NCI-H69 (cell line): ENCODE measurements at regions not wholly inside any gene's neighbourhood (a gene's known extent, or its start where the extent isn't known, plus 50 kb on each side); places are given as distances from the start of the nearest gene placed in this dataset.

ENCODE experiments used
- DNase-seq: peaks from one replicate; lab custom pipeline; 2025; lab: John Stamatoyannopoulos, UW

DNA sequence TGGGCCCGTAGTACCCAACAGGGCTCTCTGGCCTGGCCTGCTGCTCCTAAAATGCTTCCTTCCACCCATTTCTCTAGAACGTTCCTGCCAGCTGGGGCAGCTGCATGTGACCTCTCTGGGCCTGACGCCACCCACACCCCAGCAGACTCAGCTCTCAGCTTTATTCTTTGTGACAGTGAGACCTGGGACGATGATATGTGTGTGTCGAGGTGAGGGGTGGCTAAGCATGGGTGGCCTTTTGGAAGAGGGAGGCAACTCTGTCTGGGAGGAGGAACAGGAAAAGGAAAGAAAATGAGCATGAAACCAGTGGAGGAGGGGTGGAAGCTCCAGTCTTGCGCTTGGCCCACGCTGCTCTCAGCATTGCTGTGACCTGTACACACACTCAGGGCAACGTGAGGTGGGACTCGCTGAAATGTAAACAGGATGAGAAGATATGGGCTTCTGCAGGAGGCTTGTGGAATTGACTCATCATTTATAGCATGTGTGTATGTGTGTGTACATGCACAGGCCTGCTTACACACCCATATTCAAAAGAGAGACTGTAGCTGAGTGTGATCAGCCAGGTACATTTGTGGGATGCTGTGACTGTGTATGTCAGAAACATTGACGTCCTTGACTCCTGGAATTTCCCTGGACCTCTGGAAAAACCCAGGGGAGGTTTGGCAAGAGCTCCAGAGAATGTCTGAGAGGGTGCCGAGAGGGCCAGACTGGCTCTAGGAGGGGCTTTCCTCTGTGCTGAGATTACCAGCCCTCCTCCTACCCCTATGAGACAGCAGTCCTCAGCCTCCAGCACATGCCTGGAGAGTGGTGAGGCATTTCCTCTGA lies 137.9 kb downstream of the PJA1 start:
- DNase-seq, result no peak

DNA sequence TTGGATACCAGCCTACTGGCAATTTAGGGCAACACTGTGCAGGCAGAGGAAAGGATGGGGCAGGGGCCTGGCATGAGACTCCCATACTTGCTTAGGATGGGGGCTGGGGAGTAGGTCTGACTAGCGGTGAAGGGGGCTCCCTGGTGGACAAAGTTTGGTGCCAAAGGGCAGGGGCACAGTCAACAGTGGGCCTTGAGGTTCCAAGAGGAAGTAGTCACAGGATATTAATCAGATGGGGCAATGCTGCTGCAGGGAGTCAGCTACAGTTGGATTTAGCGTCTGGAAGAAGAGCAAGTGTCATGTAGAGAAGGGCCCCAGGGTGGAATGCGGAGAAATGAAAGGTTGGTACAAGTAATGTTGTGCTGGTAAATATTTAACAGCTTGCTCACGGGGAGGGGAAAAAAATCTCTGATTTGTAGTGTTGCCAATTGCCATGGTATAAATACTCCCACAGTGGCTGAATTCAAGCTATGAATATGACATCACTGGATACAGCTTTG lies 139.4 kb downstream of the PJA1 start:
- DNase-seq, result no peak

DNA sequence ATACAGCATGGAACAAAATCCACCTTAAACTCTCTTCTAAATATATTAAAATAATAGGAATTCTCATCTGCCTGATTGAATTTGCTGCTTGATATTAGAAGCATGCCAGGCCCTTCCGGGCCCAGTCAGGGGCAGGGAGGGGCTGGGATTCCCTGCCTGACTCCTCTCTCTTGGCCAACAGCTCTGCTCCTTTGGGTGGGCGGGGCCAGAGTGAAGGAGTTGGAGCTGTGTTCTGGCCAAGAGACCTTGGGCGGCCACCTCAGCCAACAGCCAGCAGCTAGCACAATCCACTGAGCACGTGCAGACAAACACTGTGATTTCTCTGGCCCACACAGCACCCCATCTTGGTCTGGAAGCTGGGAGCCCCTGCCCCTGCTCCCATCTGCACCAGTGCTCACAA lies 140.3 kb downstream of the PJA1 start:
- DNase-seq, result no peak

DNA sequence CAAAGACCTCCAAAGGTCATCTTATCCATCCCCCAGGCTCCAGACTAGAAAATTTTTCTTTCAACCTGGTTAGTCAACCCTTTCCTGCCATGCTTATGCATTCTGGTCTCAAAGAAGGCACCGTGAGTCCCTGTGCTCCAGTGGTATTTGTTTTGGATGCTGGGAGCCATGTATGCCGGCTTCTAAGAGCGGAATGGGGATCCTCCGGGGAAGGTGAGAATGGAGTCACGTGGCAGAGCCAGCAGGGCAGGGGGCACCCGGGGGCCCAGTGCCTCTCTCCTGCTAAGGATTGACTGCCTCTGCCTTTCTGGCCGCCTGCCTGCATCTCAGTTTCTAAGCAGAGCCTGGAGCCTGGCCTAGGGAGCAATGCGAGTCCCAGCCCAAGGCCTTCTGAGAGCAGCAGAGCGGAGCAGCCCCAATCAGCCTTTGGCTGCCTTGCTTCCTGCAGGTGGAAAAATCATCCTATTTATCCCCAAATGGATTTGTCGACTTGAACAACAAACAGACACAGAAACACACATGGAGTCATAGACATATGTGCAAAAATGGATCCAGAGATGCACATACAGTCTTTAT lies 141.0 kb downstream of the PJA1 start:
- DNase-seq, result no peak

DNA sequence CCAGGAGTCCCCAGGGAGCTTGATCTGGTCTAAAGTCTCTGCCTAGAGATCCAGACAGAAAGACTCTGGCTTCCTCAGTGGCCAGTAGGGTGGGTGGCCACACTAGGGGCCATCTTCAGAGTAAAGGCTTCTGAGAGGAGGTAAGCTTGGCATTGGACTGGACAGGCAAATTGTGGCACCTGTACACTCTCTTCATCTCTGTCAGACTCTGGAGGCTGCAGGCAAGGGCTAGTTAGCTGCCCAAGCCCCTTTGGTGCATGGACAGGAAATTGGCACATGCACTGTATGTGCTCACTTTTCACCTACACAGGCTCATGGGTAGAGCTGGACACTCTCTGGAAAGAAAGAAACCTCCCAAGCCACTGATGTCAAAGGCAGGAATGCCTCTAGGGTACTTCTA lies 142.8 kb downstream of the PJA1 start:
- no peak for DNase-seq

DNA sequence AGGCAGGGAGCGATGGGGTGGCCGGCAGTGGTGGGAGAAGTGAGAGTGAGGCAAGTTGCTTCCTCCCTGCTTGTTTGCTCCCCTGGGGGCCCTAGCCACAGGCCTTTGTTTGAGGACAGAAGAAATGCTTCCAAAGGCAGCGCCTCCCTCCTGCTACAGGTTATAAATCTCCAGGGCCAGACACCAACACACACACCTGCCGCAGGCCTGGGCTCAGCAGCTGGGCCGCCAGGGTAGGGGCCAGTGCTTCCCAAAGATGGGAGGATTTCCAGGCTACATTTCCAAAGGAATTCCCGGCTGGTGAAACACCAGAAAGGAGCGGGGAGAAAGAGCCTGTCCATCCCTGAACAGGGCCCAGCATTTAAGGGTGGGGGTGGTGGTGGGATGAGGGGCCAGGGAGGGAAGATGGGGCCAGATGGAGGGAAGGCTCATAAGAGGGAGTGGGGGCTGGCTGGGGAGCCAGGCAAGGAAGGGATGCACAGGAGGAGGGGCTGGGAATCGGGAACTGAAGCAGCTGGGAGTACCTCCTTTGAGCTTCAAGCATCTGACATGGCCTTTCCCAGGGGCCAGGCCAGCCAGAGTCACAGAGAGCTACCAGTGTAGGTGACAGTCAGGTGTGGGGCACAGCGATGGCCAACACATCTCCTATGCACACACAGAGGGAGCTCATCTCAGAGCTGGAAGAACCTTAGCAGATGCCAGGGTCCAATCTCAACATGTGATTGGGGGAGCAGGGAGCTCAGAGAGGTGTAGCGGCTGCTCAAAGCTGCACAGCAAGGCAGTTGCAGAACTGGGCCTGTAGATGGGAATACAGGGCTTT lies 143.9 kb downstream of the PJA1 start:
- peak; percentile 87 for DNase-seq

DNA sequence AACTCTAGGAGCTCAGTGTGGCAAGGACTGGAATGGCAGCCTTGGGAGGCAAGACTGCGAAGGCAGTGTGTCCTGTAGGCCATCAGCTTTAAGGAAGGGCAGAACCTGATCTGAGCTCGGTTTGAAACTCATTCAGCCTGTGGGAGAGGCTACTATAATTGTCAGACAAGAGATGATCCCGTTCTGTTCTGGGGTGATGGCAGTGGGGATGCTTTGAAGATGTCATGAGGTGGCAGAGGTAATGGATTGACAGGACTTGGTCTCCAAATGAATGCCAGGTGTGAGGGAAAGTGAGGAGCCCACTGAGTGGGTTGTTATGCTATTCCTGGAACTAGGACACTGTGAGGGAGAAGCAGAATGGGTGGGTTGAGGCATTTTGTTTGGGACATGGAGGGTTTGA lies 144.9 kb downstream of the PJA1 start:
- no peak for DNase-seq

DNA sequence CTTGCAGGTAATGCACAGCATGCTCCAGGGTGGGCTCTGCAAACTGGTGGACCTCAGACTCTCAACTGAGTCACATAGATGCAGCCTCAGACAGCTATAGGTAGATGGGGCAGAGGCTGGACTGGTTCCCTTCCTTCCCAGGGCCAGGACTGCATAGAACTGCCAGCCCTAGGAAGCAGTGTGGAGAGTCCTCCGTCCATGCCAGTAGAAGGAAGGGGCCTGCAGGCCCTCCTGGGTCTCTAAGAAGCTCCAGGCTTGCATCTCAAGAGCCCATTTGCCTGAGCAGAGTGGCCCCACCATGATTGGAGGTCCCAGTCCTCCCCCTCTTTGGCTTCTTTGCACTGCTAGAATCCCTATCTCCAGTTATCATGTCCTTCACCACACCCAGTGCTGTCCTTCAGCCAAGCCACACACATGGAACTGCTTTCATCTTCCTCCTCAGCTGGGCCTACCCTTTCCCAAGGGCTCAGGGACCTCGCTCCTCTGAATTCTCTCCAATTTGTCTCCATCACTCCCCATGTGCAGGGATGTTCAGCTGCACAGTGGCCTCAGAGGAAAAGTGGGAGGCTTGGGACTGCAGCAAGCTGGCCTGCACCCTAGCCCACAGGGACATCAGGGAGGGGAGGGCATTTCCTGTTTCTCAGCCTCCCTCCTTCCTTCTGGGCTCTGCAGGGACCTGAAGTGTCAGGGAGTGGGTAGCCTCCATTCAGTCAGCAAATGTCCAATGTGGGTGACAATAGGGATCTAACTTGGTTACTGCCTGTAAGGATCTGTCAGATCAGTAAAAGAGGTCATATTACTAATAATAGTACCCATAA lies 146.0 kb downstream of the PJA1 start:
- no peak for DNase-seq

DNA sequence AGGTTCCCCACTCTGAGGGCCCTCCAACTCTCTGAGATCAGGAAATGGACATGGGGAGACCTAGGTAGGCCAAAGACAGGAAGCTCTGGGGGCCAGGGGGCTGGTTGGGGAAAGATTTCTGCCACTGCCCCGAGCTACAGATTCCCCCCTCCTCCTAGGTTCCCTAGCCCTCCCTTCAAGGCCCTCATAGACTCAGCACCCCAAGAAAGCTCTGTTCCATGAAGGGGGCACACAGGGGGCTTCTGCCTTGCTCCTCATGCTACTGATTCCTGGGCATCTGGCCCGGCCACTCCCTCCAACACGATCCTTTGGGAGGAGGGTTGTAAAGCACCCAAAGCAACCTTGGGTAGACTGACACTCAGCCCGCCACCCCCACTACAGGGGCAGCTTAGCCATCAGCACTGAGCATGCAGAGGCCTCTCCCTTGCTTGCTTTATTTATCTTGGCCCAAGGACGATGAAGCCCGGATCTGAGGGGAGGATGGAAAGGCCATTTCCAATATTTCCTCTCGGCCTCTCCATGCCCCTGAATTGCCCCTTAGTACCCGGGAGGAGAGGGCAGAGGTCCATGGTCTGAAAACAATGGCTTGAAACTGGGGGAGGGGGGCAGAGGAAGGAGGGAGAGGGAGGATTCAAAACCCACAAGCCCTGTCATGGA lies 146.7 kb downstream of the PJA1 start:
- no peak for DNase-seq

DNA sequence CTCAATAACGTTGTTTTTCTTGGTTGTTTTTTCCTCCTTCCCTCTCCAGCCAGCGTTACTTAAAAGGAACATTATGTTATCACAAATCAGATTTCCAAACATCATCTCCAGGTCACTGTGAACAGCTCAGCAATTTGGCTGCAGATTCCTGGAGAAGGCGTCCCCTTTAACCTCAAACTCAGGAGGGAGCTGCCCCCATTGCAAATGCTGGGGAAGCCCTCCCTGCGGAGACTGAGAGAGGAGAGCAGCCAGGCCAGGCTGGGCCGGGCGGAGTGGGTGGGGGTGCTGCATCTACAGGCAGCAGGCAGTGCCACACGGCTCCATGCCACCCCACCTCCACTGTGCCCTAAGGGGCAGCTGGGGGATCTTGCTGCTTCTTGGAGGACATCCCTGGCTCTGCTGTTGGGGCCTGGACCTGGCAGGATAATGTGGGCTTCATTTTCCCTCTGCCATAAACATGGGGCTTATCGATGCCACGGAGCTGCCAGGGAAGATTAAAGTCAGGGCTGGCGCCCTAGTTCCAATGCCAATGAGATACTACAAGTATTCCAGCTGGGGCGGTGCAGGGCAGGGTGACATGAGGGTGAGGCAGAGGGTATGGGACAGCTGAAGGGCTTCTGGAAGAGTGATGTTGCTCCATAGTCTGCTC lies 148.8 kb downstream of the PJA1 start:
- no peak for DNase-seq

DNA sequence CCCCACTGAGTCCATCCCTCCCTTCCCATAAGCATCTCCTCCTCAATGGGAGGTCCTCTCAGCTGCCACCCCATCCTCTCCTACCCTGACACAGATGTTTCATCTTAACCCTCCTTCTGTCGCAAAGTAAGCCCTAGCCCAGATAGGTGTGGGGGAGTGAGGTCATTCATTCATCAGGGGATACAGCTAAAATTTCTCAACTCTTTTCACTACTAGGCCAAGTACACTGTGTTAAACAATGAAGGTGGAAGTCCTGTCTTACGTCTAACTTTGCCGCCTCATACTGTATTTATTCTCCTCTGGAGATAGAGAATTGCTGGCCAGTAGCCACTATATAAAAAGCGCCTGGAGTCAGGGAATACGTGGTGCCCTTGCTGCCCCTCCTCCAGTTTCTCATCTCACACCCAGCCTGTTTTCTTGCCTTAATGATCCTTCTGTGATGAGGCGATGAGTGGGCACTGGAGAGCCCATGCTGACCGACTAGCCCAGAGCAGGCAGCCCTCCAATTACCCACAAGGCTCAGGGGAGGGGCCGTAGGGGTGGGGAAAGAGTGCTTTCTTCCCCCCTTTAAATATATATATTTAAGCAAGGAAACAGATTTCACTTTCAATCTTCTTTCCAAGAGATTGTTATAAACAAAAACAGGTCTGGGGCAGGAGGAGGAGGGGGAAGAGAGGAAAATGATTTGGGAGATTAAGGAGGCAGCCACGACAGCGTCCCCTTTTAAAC lies 149.5 kb downstream of the PJA1 start:
- DNase-seq, result no peak

DNA sequence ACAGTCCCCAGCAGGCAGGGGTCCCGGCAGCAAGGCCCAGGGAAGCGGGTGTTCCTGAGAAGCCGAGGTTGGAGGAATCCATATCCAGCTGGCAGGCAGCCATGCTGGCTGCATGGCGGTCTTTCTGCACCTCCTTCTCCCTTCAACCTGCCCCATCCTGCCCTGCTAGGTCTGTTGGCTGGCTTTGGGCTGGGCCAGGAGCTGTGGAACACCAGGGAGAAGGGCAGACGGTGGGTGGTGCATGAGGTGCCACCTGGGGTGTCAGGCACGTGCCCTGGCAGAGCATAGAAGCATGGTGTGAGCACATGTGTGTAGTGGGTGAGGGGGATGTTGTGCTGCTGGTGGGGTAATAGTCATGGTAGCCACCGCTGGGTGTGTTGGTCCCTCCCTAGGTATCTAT lies 150.1 kb downstream of the PJA1 start:
- no peak for DNase-seq

DNA sequence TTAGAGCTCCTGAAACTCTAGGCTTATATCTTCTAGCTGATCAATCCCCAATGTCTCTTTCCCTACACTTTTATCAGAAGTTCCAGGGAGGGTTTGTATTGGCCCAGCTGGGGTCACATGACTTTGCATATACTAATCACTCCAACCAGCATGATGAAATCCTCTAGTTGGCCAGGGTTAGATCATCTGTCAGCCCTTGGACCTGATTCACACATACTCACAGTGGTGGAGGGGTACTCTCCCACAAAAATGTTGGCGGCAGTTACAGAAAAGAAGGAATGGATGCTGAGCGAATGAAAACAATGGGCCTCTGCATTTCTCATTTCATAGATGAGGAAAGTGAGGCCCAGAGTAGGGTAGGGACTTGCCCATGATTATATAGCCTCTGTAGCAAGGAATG lies 151.1 kb downstream of the PJA1 start:
- no peak for DNase-seq

DNA sequence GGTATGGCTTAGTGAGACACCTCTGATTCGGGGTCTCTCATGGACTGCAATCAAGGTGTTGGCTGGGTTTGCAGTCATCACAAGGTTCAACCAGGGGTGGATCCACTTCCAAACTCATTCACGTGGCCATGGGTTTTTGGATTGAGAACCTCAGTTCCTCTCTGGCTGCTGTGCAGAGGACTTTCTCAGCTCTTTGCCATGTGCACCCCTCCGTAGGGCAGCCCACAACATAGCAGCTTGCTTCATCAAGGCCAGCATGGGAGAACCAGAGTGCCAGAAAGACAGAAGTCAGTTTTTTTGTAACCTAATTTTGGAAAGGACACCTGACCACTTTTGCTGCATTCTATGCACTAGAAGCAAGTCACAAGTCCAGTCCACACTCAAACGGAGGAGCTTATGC lies 154.9 kb downstream of the PJA1 start:
- DNase-seq, result no peak

DNA sequence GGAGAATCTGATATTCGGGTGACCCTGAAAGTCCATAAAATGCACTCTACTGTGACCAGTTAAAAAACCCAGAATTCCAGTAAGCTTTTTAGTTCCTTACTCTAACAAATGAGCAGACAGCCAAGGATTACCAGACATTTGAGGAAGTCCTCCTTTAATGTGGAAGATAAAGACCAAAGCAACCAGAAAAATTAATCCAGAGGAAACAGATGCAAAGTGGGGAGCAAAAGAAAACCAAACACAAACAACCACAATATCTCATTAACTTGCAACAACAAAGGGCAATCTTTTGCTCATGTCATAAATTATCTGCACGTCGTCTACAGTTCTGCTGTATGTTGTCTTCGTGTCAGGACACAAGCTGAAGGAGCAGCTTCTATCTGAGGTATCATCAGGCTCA lies 164.4 kb downstream of the PJA1 start:
- no peak for DNase-seq

DNA sequence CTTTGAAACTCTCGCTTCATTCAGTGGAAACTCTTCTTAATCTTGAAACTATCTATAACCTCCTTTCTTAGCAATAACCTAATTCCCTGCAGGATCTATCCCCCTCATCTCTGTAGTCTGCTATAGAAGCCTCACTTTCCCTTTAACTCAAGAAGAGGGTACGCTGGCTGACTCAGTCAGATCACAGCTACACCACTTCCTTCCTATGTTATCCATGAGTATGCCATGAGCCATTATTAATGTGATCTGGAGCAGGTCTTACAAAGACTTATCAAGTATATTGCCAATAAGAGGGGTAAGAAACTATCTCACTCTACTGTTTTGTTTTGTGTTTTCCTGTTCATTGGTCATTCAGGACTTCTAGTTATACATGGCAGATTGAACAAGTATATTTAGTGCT lies 165.3 kb downstream of the PJA1 start:
- DNase-seq, result no peak

DNA sequence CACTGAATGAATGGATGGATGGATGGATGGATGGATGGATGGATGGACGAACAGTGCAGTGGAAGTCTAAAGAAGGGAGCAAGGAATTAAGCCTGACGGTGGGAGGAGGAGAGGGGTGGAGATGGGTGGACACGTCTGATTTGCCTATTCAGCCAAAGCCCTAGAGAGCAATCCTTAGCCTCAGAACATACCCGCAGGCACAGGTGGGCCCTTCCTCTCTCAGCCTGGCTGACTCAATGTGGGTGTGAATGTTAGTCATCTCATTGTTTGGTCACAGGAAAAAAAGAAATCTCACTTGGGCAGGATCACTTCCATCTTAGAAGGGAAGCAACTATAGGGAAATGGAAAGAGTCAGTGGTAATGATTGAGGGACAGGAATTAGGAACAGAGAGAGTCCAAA lies 165.9 kb downstream of the PJA1 start:
- peak; percentile 63 for DNase-seq

DNA sequence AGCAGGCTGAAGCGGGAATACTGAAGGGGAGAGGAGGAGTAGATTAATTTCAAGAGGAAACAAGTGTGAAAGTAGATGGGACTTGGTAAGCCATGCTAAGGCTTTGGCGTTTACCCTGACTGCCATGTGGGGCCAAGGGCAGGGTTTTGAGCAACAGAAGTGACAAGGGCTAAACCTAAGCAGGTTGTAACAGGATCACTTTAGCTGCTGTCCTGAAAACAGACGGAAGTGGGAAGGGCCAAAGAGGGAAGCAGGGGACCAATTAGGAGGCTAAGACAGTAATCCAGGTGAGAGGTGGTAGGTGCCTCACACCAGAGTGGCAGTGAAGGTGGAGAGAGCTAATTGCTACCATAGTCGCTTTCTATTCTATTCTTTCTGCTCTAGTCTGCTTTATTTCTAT lies 166.5 kb downstream of the PJA1 start:
- DNase-seq, result no peak

DNA sequence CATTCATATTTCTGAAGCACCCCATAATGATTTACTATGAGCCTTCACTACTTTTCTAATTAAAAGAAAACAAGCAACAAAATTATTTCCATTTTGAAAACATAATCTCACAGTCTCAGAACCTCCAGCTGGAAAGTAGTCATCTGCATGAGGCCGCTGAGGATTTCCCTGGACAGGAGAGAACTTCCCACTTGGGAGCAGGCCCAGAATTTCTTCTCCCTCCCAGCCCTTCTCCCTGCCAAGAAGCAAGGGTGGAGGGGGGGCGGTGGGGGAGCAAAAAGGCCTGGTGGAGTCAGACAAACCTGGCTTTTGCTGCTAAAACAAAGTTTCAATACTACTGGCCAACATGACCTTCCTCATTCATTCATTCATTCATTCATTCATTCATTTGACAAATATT lies 167.3 kb downstream of the PJA1 start:
- DNase-seq, result no peak

DNA sequence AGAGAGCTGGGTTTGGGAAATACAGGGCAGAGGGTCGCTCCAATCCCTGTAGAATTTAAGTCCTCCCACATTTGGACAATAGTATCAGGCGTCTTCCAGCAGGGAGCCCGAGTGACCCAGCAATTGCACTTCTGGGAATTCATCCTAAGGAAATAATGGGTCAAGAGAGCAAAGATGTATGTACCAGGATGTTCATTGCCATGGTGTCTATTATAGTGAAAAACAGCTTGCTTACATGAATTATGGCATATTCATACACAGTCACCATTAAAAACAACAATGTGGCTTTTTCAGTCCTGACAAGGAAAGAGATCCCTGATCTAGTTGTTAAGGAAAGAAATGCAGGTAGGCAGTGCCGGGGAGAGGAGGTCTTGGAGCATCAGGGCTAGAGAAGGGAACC lies 167.7 kb downstream of the PJA1 start:
- DNase-seq, result no peak
